ENCODE measurements at regions not wholly inside any gene's neighbourhood (a gene's known extent, or its start where the extent isn't known, plus 50 kb on each side); places are given as distances from the start of the nearest gene placed in this dataset.

DNA sequence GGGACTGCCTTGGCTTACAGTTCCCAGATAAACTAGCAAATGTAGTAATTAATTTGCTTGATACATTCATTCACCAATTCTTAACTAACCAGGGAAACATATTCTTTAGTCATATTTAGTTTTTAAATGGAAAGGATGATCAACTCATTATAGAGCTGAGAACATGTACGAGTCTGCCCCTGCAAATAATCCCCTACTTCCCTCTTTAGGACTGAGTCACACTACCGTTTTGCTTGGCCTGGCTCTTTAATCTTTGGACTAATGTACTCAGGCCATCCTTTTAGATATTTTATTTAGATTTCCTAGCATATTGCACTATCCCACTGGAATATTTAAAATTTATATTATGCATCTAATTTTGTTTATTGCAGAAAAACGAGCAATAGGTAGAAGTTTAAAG lies 105.5 kb upstream of the LCORL start:
- TF ChIP-seq, protein P1, sequence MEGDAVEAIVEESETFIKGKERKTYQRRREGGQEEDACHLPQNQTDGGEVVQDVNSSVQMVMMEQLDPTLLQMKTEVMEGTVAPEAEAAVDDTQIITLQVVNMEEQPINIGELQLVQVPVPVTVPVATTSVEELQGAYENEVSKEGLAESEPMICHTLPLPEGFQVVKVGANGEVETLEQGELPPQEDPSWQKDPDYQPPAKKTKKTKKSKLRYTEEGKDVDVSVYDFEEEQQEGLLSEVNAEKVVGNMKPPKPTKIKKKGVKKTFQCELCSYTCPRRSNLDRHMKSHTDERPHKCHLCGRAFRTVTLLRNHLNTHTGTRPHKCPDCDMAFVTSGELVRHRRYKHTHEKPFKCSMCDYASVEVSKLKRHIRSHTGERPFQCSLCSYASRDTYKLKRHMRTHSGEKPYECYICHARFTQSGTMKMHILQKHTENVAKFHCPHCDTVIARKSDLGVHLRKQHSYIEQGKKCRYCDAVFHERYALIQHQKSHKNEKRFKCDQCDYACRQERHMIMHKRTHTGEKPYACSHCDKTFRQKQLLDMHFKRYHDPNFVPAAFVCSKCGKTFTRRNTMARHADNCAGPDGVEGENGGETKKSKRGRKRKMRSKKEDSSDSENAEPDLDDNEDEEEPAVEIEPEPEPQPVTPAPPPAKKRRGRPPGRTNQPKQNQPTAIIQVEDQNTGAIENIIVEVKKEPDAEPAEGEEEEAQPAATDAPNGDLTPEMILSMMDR (conservative IDR thresholded peaks at IDR 0.05 in 1 of 2, IDR thresholded peaks at IDR 0.05 in 1 of 2; ENCODE audit: extremely low read depth in 1 of 2, insufficient read depth in 1 of 2, low read depth in 1 of 2, low read length in 2 of 2): no peak
- TF ChIP-seq EZH2 (IDR thresholded peaks at IDR 0.05; ENCODE audit: borderline replicate concordance, low read length): no peak
